NOMO-1 treated with DMSO at 0.1 percent for 48 hours (cell line): ENCODE measurements at regions not wholly inside any gene's neighbourhood (a gene's known extent, or its start where the extent isn't known, plus 50 kb on each side); places are given as distances from the start of the nearest gene placed in this dataset.
"Not testable (repeated sequence)": the region's sequence is repeated elsewhere in the genome, so short reads cannot be mapped to it uniquely, and the experiment has no call there.

Experiments
- DNase-seq: peaks from one replicate; lab custom pipeline; 2025; ENCODE audit not compliant: unreplicated experiment; lab: John Stamatoyannopoulos, UW

DNA sequence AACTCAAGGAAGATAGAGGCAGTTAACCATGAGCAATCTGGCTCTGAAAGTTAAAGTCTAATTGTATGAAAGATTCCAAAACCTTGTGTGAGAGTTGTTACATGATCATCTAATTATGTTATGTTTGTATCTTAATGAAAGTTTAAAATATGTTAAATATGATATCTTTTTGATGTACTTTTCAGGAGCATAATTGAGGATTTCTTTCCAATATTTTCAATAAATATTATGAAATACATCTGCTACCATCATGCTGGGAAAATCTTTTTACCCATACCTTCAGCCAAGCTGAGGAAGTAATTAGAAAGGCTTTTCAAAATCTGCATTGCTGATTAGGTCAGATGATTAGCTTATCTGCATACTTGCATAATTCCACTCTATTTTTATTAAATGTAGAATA, 318.4 kb downstream of the KLF12 start:
- DNase-seq, result no peak

- DNase-seq, result no peak
These were observed 323.6 kb downstream of the KLF12 start for GRCh38 chr13:73810647-73811046.

GRCh38 chr13:73809561-73809960, 324.6 kb downstream of the KLF12 start:
- DNase-seq, result no peak

DNA sequence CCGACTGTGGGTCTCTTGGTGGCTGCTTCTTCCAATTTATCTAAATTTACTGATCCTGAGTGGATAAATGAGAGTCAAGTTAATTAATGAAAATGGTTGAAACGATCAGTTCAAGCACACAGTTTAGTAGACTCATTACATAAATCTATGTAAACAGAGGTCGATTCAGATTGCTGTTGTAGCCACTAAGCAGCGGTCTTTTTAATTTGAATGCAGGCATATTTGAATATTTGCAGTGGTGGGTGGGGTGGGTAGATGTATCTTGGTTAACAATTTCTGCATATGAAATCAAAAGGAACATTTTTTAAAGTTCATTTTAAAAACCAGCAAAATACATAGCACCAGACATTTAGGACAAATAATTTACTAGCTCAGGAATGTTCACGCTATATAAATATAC, 325.9 kb downstream of the KLF12 start:
- no peak for DNase-seq

DNA sequence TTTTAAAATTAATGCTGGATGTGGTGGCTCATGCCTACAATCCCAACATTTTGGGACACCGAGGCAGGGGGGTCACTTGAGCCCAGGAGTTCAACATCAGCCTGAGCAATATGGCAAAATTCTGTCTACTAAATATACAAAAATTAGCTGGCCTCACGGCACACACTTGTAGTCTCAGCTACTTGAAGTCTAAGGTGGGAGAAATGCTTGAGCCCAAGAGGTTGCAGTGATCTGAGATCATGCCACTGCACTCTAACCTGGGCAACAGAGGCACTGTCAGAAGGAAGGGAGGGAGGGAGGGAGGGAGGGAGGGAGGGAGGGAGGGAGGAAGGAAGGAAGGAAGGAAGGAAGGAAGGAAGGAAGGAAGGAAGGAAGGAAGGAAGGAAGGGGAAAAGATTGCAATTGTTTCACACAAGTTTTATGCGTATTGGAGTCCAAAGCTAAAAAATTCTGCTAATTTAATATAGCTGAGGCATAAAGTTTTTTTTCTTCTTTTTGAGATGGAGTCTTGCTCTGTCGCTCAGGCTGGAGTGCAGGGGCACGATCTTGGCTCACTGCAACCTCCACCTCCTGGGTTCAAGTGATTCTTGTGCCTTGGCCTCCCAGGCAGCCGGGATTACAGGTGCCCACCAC, 328.8 kb downstream of the KLF12 start:
- not testable (repeated sequence) for DNase-seq

- no peak for DNase-seq
These were observed 330.2 kb downstream of the KLF12 start for GRCh38 chr13:73803997-73804396.

- no peak for DNase-seq
These were observed 334.2 kb downstream of the KLF12 start for GRCh38 chr13:73800011-73800410.

DNA sequence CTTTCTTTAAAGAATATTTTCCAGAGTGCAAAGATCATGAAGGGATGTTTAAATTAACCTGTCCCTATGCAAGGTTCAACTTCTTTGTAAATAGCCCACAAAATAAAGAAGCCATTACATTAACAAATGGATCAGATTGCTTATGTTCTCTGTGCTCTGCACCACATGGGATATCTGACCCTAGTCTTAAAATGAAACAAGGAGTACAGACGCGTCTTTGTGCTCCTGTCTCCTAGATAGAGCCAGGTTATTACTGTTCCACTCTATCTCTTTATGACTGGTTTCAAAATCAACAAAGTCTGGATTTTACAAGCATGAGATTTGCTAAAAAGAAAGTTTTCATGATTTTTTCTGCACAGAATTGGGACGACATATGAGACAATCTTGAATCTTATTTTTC, 339.4 kb downstream of the KLF12 start:
- DNase-seq, result no peak

GRCh38 chr13:73793361-73793760, 340.8 kb downstream of the KLF12 start:
- DNase-seq, result no peak

GRCh38 chr13:73792796-73793195, 341.4 kb downstream of the KLF12 start:
- DNase-seq, result no peak

- DNase-seq, result no peak
These were observed 351.5 kb downstream of the KLF12 start for GRCh38 chr13:73782450-73783449.

DNA sequence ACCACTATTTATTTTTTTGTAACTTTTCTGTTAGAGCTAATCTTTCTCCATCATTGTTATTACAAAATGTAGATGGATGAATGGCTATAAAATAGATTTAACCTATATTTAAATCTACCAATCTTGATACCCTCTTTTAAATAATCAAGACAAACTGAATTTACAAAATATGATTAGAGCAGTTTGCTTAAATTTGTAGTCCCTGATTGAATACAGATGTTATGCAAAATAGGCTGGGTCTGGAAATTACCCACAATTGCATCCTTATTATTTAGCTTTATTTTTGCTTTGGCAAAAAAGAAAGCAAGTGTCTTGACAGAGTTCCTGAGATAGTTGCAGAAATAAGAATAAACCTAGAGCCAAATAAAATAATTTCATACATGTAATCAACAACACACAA, 352.8 kb downstream of the KLF12 start:
- no peak for DNase-seq

DNA sequence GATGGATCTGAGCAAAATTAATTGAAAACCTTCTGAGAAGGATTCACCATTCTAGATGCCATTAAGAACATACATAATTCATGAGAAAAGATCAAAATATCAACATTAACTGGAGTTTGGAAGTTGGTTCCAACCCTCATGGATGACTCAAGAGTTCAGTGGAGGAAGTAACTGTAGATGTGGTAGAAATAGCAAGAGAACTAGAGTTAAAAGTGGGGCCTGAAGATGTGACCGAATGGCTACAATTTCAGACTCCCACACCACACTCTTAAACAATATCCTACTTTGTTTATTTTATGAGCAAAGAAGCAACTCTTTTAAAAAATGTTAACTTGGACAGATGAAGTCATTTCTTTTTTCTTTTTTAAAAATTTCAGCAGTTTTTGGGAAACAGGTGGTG, 354.3 kb downstream of the KLF12 start:
- DNase-seq, result no peak

DNA sequence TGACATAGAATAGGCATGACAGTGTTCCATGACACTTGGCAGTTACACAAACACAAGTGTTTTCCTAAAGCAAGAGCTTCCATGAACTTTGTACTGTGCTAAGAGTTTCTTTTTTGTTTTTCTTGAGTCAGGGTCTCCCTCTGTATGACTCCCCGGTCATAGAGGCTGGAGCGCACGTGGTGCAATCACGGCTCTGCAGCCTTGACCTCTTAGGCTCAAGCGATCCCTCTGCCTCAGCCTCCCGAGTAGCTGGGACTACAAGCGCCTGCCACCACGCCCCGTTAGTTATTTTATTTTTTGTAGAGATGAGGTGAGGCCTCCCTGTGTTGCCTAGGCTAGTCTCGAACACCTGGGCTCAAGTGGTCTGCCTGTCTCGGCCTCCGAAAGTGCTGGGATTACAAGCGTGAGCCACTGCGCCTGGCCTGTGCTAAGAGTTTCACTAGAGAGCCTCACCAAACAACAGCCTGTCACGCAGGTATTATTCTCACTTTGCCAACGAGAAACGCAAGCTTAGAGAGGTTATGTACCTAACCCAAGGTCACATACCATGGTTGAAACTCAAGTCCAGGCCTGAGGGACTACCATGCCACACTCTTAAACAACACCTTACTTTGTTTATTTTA, 355.9 kb downstream of the KLF12 start:
- DNase-seq, result no peak

- no peak for DNase-seq
These were observed 357.1 kb downstream of the KLF12 start for GRCh38 chr13:73777134-73777533.

- DNase-seq, result no peak
These were observed 357.9 kb downstream of the KLF12 start for GRCh38 chr13:73776151-73776785.

- DNase-seq, result no peak
These were observed 361.0 kb downstream of the KLF12 start for GRCh38 chr13:73773168-73773549.

- no peak for DNase-seq
These were observed 361.6 kb downstream of the KLF12 start for GRCh38 chr13:73772449-73773167.

DNA sequence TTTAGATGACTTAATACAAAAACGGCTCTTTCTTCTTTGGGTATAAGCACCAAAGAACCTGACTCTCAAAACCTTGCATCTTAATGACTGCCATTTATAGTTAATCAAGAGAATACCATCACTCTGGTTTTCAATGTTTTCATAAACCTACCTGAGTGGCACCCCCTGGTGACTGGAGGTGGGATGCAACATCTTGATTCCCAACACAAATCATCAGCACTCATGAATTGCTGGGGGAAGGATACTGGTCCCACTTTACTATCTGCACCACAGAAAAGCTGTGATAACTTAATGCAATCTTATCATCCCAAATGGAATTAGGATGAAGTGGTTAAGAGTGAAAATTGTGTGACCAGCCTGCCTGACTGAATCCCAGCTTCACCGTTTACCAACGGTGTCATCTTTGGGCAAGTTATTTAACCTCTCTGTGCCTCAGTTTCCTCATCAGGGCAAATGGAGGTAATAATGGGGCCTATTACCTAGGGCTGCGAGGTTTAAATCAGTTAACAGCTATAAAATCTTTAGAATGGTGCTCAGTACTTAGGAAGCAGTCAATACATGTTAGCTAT, 366.4 kb downstream of the KLF12 start:
- no peak for DNase-seq

DNA sequence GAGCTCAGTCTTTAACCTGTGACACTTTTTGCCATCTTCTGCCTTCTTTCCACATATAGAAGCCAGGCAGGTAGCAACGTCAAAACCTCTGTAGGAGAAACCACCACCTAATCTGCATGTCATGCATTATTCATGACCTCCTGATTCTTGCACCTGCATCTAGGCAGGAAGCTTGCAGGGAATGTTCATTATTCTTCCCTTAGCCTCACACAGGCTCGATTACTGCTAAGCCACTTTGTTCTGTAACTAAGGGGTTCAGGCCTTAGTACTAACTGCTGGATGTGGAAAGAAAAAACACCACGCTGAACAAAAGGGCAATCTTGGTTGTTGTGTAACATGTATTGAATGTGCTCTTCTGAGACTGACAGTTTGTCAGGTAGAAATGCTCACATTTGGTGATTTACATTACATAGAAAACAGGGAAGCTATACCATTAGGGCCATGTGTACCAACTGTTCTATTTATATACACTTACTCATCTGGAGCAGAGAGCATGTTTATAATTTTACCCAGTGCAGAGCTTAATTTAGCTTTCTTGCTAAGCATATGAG, 366.9 kb downstream of the KLF12 start:
- DNase-seq, result no peak
